ENCODE measurements at regions not wholly inside any gene's neighbourhood (a gene's known extent, or its start where the extent isn't known, plus 50 kb on each side); places are given as distances from the start of the nearest gene placed in this dataset.
"Not testable (repeated sequence)": the region's sequence is repeated elsewhere in the genome, so short reads cannot be mapped to it uniquely, and the experiment has no call there.

GRCh38 chr14:71460091-71460490 lies 472.1 kb upstream of the RGS6 start:
- no peak for DNase-seq (ENCODE audit: low spot score)
- TF ChIP-seq, protein P1, sequence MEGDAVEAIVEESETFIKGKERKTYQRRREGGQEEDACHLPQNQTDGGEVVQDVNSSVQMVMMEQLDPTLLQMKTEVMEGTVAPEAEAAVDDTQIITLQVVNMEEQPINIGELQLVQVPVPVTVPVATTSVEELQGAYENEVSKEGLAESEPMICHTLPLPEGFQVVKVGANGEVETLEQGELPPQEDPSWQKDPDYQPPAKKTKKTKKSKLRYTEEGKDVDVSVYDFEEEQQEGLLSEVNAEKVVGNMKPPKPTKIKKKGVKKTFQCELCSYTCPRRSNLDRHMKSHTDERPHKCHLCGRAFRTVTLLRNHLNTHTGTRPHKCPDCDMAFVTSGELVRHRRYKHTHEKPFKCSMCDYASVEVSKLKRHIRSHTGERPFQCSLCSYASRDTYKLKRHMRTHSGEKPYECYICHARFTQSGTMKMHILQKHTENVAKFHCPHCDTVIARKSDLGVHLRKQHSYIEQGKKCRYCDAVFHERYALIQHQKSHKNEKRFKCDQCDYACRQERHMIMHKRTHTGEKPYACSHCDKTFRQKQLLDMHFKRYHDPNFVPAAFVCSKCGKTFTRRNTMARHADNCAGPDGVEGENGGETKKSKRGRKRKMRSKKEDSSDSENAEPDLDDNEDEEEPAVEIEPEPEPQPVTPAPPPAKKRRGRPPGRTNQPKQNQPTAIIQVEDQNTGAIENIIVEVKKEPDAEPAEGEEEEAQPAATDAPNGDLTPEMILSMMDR (IDR thresholded peaks at IDR 0.05; ENCODE audit: extremely low read depth, insufficient read depth, missing control alignments): no peak
- in situ Hi-C loops (cut with MboI; ENCODE audit: low pct_unique_long_range_greater_than_20kb, low sequenced_read_pairs, unreplicated experiment): no loop called here

GRCh38 chr14:71461617-71462016 lies 470.6 kb upstream of the RGS6 start:
- in situ Hi-C loops (cut with MboI; ENCODE audit: low pct_unique_long_range_greater_than_20kb, low sequenced_read_pairs, unreplicated experiment); DNase-seq (ENCODE audit: low spot score): not testable (repeated sequence)

DNA sequence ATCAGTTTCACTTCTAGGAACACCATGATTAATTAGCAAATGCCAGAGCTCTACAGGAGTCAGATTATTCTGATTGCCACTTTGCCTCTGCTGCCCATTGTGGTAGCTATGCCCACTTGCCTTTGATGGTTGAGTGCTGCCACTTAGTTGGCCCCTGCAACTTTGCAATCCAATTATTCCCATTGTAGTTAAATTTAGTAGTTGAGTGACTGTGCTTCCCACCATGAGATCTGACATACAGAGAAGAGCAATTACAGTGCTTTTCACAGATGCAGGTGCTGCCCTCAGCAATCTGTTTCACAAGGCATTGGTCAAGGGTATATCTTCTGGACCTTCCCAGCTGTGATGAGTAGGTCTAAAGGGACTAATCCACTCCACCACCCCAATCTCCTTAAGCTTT lies 468.4 kb upstream of the RGS6 start:
- in situ Hi-C loops (cut with MboI; ENCODE audit: low pct_unique_long_range_greater_than_20kb, low sequenced_read_pairs, unreplicated experiment): no loop called here
- TF ChIP-seq, protein P1 (IDR thresholded peaks at IDR 0.05; ENCODE audit: extremely low read depth, insufficient read depth, missing control alignments): no peak
- DNase-seq (ENCODE audit: low spot score): no peak

DNA sequence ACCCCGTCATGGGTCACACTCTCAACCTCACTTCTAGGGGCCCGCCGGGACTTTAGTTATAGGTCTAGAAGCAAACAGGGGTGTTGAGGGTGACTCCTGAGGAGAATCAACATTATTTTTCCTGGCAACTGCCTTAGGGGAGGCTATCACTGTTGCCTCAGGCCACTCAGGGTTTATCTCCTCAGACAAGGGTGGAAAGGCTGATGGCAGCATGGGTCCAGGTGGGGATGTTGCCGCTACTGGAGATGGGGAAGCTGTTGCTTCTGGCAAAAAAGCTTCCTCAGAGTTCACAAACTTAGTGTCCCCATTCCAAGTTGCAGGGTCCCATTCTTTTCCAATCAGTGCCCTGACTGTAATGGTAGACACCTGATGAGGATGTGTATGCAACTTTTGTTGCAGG lies 467.4 kb upstream of the RGS6 start:
- DNase-seq (ENCODE audit: low spot score): no peak
- in situ Hi-C loops (cut with MboI; ENCODE audit: low pct_unique_long_range_greater_than_20kb, low sequenced_read_pairs, unreplicated experiment): no loop called here
- TF ChIP-seq, protein P1 (IDR thresholded peaks at IDR 0.05; ENCODE audit: extremely low read depth, insufficient read depth, missing control alignments): no peak

GRCh38 chr14:71465316-71465715 lies 466.9 kb upstream of the RGS6 start:
- no peak for DNase-seq (ENCODE audit: low spot score)
- in situ Hi-C loops (cut with MboI; ENCODE audit: low pct_unique_long_range_greater_than_20kb, low sequenced_read_pairs, unreplicated experiment): no loop called here
- TF ChIP-seq, protein P1 (IDR thresholded peaks at IDR 0.05; ENCODE audit: extremely low read depth, insufficient read depth, missing control alignments): no peak

- TF ChIP-seq, protein P1 (IDR thresholded peaks at IDR 0.05; ENCODE audit: extremely low read depth, insufficient read depth, missing control alignments): no peak
- in situ Hi-C loops (cut with MboI; ENCODE audit: low pct_unique_long_range_greater_than_20kb, low sequenced_read_pairs, unreplicated experiment): no loop called here
- no peak for DNase-seq (ENCODE audit: low spot score)
Observed at GRCh38 chr14:71466251-71466650, 466.0 kb upstream of the RGS6 start.

- DNase-seq (ENCODE audit: low spot score): no peak
- TF ChIP-seq, protein P1 (IDR thresholded peaks at IDR 0.05; ENCODE audit: extremely low read depth, insufficient read depth, missing control alignments): no peak
- in situ Hi-C loops (cut with MboI; ENCODE audit: low pct_unique_long_range_greater_than_20kb, low sequenced_read_pairs, unreplicated experiment): no loop called here
Observed at GRCh38 chr14:71466946-71467345, 465.3 kb upstream of the RGS6 start.
